Inflammatory macrophage treated with lipopolysaccharide for 4 hours (primary cell): ENCODE measurements at regions not wholly inside any gene's neighbourhood (a gene's known extent, or its start where the extent isn't known, plus 50 kb on each side); places are given as distances from the start of the nearest gene placed in this dataset.

Experiments
- DNase-seq: peaks from one replicate; pipeline ENCODE4 v3.0.0-alpha.2; 2020

DNA sequence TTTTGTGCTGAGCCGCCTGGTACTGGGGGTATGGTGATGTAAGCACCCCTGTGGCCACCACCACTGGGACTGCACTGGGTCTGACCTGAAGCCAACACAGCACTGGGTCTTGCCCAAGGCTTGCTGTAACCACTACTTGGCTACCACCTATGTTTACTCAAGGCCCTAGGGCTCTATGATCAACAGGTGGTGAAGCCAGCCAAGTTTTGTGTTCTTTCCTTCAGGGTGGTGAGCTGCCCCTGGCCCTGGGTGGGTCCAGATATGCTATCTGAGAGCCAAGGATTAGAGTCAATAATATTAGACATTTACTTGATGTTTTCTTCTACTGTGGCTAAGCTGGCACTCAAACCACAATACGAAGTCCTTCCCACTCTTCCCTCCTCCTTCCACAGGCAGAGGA lies 55.1 kb upstream of the PAGE4 start:
- no peak for DNase-seq

- DNase-seq = no peak
Measured at GRCh38 chrX:49767236-49767635, 61.9 kb upstream of the PAGE4 start.

- no peak for DNase-seq
Measured at GRCh38 chrX:49762175-49762720, 66.5 kb upstream of the PAGE1 start.

DNA sequence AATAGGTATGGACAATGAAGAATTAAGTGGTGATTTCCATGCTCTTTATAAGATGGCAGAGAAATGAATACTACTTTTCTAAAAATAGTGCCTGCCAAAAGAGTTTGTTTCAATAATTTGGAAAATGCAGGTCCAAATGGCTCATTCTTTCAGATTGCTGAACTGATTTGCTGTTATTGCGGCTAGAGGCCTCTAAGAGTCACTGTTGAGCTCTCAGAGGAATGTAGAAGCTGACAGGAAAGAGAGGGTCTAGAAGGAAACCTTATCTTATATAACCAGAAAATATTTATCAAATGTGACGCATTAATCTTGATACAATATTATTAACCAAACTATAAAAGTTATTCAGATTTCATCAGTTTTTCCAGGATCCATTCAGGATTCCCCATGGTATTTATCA lies 65.7 kb upstream of the PAGE1 start:
- no peak for DNase-seq

GRCh38 chrX:49760290-49760890 lies 64.6 kb upstream of the PAGE1 start:
- DNase-seq = no peak

- peak; percentile 3 for DNase-seq
Measured at GRCh38 chrX:49756692-49757091, 60.9 kb upstream of the PAGE1 start.

DNA sequence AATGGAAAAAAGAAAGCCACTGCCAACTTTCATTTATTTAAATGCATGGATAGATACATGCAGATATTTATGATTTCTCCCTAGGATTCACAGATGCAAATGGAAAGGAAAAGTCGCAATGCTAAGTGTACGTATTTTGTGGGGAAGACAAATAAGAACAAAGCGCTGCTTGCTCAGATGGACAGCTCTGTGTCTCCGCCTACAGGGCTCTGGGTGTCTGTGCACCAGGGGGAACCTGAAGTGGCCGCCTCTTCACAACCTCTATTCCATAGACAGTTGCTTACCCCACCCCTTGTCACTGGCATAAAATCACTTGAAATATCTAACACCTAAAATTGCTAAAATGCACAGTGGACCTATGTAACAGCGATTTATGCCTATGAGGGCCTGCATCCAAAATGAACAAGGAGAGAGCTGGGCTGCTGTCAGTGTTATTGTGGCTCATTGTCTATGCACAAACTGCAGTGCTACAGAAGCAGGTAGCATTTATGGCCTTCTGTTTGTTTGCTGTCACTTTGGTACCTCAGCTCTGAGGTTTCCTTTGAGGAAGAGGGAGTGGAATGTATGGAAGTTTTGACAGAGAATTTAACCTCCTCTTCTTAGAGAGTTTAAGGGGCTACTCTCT lies 58.6 kb upstream of the PAGE1 start:
- peak; percentile 51 for DNase-seq

- DNase-seq = no peak
Measured at GRCh38 chrX:49753691-49754090, 57.9 kb upstream of the PAGE1 start.

DNA sequence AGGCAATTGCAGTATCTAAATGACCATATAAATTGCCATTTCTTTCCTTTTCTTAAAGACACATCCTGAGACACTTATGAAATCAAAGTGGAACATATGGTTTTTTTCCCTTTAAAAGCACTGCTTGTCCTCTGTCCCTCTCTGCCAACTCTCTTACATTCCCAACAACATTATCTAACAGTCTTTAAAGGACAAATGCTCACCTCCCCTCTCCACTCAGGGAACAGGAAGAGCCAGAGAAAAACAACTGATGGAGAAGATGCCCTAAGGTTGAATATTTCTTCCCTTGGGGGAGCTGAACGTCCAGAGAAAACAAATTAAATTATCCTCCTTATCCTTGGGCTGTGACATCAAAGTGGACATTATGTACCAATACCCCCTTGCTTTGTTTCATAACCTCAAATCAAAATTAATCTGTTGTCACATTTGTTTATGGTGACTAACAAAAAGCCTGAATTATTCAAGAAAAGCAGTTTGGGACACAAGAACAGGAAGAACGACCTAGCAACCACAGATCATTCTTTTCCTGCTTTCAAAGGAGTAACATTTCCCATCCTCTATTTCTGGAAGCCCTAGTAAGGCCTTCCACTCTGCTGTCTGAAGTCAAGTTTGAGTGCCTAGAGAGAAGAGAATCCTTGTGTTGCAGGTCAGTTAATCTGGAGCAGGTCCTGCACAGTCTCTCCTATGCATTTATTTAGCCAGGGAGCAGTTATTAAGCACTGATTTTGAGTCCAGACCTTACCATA lies 52.6 kb upstream of the PAGE1 start:
- peak; percentile 7 for DNase-seq

GRCh38 chrX:49746306-49746705 lies 50.5 kb upstream of the PAGE1 start:
- DNase-seq = peak; percentile 54
